Kidney epithelial cell (primary cell): ENCODE measurements at regions not wholly inside any gene's neighbourhood (a gene's known extent, or its start where the extent isn't known, plus 50 kb on each side); places are given as distances from the start of the nearest gene placed in this dataset.

ENCODE experiments used
- DNase-seq: peaks from one replicate; pipeline ENCODE4 v3.0.0-alpha.2; 2010; ENCODE audit warnings: low read depth
- H3K27me3 ChIP-seq: 2 replicates; pipeline ENCODE4 v1.6.0; 2011; ENCODE audit warnings: low read length; ENCODE audit not compliant: control insufficient read depth, insufficient read depth
- H3K36me3 ChIP-seq: 2 replicates; pipeline ENCODE4 v1.5.1; 2011; ENCODE audit warnings: low read length; ENCODE audit not compliant: control insufficient read depth, insufficient read depth
- H3K4me3 ChIP-seq: 2 replicates; pipeline ENCODE4 v1.5.1; 2011; ENCODE audit warnings: low read depth, mild to moderate bottlenecking, control low read depth, low read length
- CTCF ChIP-seq: IDR thresholded peaks from 2 replicates; pipeline ENCODE4 v1.5.1; 2011; ENCODE audit warnings: mild to moderate bottlenecking, moderate library complexity, low read length, control low read depth, inconsistent platforms; ENCODE audit not compliant: insufficient read depth, poor library complexity, severe bottlenecking

DNA sequence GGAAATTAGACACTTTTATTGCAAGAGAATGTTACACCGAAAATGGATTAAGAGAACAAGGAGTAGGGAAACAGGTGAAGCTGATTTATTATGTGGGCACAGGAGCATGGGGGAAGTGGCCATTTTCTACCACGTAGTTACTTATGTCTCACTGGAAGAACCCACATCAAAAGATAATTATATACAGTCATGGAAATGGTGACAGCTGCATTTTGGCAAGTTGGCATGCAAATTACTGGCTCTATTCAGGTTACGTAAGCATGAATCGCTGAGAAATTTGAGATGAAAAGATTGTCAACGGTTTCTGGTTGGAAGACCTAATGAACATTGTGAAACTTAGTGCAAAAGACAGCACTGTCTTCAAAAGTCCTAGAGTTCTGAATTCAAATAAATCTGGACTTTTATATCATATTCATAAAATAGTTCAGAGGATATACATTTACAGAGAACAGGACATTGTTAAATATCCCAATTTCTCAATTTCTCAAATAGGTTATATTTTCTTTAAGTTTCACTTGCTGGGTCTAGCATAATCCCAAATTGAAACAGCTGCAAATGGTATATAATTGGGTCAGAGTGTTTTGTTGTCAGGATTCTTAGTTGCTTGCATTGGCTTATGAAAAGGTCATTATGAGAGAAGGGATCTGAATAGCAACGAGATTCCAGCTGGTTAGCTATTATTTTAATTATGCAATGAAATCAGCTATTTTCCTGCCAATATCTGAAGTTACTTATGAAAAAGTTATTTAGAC is 567.8 kb downstream of the ZPLD1 start:
- no peak for DNase-seq
- H3K4me3 ChIP-seq = no peak overlapping the region
- H3K27me3 ChIP-seq = no peaks in the 10 kb centered on the region
- no peaks in the 10 kb centered on the region for H3K36me3 ChIP-seq
- TF ChIP-seq CTCF = no peak

DNA sequence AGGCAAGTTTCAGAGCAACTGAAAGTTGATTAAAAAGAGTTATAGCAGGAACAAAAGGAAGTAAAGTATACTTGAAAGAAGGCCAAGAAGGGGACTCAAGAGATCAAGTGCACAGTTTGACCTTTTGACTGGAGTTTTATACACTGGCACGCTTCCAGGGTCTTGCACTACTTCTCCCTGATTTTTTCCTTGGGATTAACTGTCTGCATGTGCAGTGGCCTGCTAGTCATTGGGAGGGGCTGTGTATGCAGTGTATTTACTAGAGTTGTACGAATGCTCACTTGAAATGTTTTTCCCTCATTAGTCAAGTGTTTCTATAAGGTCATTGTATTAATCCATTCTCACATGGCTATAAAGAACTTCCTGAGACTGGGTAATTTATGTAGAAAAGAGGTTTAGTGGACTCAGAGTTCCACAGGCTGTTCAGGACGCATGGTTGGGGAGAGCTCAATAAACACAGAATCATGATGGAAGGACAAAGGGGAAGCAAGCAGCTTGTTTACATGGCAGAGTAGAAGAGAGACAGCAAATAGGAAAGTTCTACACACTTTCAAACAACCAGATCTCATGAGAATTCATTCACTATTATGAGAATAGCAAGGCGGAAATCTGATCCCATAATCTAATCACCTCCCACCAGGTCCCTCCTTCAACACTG is 571.8 kb downstream of the ZPLD1 start:
- no peak for DNase-seq
- Histone ChIP-seq H3K36me3 (no peaks in the 10 kb centered on the region), H3K27me3 (no peaks in the 10 kb centered on the region), H3K4me3 (no peak overlapping the region)
- TF ChIP-seq CTCF = no peak

DNA sequence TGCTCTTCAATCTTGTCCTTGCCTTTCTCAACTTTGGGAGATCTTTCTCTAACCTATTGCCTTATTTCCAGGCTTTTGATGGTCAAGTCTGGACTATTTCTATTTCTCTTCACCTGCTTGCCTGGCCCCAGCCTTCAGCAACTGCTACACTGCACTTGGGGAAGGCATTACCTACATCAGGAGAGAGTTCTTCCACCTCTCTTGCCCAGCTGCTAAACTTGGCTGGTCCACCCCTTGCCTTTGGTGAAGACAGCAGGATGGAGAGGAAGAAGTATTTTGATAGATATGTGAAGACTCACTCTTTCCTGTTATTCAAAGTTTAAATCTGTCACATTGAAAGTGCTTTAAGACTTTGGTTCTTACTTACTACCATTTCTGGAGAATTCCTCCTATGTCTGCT is 574.8 kb downstream of the ZPLD1 start:
- no peak for TF ChIP-seq CTCF
- Histone ChIP-seq H3K4me3 (no peak overlapping the region), H3K36me3 (no peaks in the 10 kb centered on the region), H3K27me3 (no peaks in the 10 kb centered on the region)
- no peak for DNase-seq

DNA sequence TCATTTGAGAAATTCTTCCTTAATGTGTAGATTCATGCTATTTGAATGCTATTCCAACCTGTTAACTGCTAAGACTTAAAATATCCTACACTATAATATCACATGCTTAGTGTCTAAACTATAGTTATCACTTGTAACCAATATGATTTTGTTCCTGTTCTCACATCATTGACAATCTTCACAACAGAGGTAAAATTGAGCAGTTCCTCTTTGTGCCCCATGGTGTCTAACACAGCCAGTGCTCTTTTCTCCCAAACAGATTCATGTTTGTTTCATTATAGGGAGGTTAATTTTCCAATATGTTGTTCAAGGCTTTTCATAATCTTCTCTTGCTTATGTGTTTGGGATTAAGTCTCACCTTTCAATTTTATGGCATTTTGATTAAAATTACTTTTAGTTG is 591.1 kb downstream of the ZPLD1 start:
- TF ChIP-seq CTCF = no peak
- no peak for DNase-seq
- H3K36me3 ChIP-seq = no peaks in the 10 kb centered on the region
- H3K27me3 ChIP-seq = no peaks in the 10 kb centered on the region
- H3K4me3 ChIP-seq = no peak overlapping the region

GRCh38 chr3:103033841-103034240 is 599.0 kb downstream of the ZPLD1 start:
- no peak for DNase-seq
- H3K36me3 ChIP-seq = no peaks in the 10 kb centered on the region
- H3K4me3 ChIP-seq = no peak overlapping the region
- no peak for TF ChIP-seq CTCF
- no peaks in the 10 kb centered on the region for H3K27me3 ChIP-seq
